ENCODE measurements at regions not wholly inside any gene's neighbourhood (a gene's known extent, or its start where the extent isn't known, plus 50 kb on each side); places are given as distances from the start of the nearest gene placed in this dataset.

DNA sequence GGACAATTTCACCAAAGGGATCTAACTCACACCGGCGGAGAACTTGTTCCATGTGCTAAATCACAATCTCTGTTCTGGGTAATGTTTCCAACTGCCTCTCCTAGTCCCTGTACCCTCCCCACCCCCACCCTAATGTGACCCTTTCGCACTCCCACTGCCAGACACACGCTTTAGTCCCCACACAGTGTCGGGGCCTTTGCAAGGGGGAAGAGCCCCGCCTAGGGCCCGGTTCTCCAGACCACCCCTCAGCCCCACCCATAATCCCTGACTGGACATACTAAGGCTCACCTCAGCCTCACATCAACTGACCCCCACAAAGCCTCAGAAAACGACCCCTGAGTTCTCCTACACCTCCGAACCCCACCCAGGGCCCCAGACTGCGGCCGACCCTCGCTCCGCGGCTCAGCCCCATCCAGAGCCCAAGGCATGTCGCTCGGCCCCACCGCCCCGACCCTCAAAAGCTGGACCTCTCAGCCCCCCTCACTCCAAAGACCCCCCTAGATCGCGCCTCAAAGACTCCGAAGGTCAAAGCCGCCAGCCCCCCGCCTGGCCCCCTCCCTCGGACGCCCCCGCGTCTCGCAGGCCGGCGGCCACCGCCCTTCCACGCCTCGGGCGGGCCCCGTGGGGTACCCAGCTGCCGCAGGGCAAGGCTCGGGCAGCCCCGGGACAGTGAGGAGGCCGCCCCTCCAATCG, 72.0 kb upstream of the MAP4 start:
- Histone ChIP-seq H3K9me3 (replicated peaks in 1 of 2; ENCODE audit: control insufficient read depth in 2 of 2, insufficient read depth in 1 of 2, low read depth in 1 of 2, low read length in 2 of 2) (no peaks in the 10 kb centered on the region), H3K9ac (ENCODE audit: low read depth, low read length, poor library complexity) (peak overlapping the region; percentile 94), H3K36me3 (replicated peaks in 1 of 2; ENCODE audit: control insufficient read depth in 2 of 2, insufficient read depth in 2 of 2, low read length in 2 of 2) (peaks cover 0 to 14% of the 10 kb centered on the region in 2 donors), H3K23ac (ENCODE audit: low read depth, low read length, poor library complexity) (peak overlapping the region; percentile 94), H3K79me1 (ENCODE audit: low read depth, low read length) (peaks cover 4% of the 10 kb centered on the region), H2BK5ac (ENCODE audit: low read length) (peak overlapping the region; percentile 97), H3K27me3 (ENCODE audit: control insufficient read depth in 3 of 3, insufficient read depth in 3 of 3, low read depth in 1 of 3, low read length in 3 of 3) (no peaks in the 10 kb centered on the region), H2AFZ (ENCODE audit: low read length) (peak overlapping the region; percentile 100), H3K4ac (ENCODE audit: low read length) (peak overlapping the region; percentile 23), H2AK5ac (ENCODE audit: low read depth, low read length) (peak overlapping the region; percentile 95), H4K91ac (ENCODE audit: low read depth, low read length, poor library complexity) (no peak overlapping the region), H2BK12ac (ENCODE audit: low read length) (peak overlapping the region; percentile 84), H3K4me2 (ENCODE audit: insufficient read depth, low read length, poor library complexity, severe bottlenecking) (peak overlapping the region; percentile 80), H3K27ac (replicated peaks; ENCODE audit: low read length) (peak overlapping the region; percentile 88), H3K14ac (ENCODE audit: low read length) (peak overlapping the region; percentile 47), H3K4me3 (ENCODE audit: low read length in 2 of 2) (peak overlapping the region; percentile 69 to 91), H3K18ac (ENCODE audit: low read length) (peak overlapping the region; percentile 99), H2BK15ac (ENCODE audit: low read length) (peak overlapping the region; percentile 94), H3K4me1 (ENCODE audit: control insufficient read depth in 2 of 2, insufficient read depth in 1 of 2, low read depth in 1 of 2, low read length in 2 of 2) (peaks cover 2 to 9% of the 10 kb centered on the region in 2 donors), H2BK120ac (ENCODE audit: low read depth, low read length) (no peak overlapping the region), H4K8ac (ENCODE audit: low read depth, low read length) (no peak overlapping the region)
- DNase-seq (ENCODE audit: low spot score), result peak; percentile 30
- no CpG with 5 or more reads among the region's 40 CpGs for WGBS, 2 donors (ENCODE audit: extremely low coverage in 2 of 2, insufficient read length in 2 of 2, insufficient replicate concordance in 1 of 2)

DNA sequence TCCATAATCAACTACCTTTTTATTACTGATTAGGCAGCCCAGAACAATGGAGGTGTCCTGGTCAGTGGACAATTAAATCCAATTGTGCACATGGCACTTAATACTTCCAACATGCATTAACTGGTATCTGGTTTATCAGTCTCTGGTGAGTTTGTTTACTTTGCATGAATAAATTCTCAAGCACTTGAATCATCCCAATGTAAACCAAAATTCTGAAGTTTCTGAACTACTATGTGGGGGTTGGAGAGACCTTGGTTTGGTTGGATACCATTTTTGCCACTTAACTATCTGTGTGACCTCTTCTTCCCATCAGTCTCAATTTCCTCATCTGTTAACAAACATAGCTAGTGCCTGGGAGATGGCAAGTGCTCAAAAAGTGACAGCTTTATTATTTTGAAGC, 70.5 kb upstream of the MAP4 start:
- no peak for DNase-seq (ENCODE audit: low spot score)
- Histone ChIP-seq H2AFZ (ENCODE audit: low read length) (no peak overlapping the region), H3K23ac (ENCODE audit: low read depth, low read length, poor library complexity) (no peak overlapping the region), H4K8ac (ENCODE audit: low read depth, low read length) (no peak overlapping the region), H3K4me1 (ENCODE audit: control insufficient read depth in 2 of 2, insufficient read depth in 1 of 2, low read depth in 1 of 2, low read length in 2 of 2) (peaks cover 2 to 9% of the 10 kb centered on the region in 2 donors), H2BK120ac (ENCODE audit: low read depth, low read length) (no peak overlapping the region), H2BK15ac (ENCODE audit: low read length) (no peak overlapping the region), H3K27ac (replicated peaks; ENCODE audit: low read length) (no peak overlapping the region), H3K18ac (ENCODE audit: low read length) (no peak overlapping the region), H3K9me3 (replicated peaks in 1 of 2; ENCODE audit: control insufficient read depth in 2 of 2, insufficient read depth in 1 of 2, low read depth in 1 of 2, low read length in 2 of 2) (no peaks in the 10 kb centered on the region), H3K36me3 (replicated peaks in 1 of 2; ENCODE audit: control insufficient read depth in 2 of 2, insufficient read depth in 2 of 2, low read length in 2 of 2) (peaks cover 0 to 17% of the 10 kb centered on the region in 2 donors), H3K79me1 (ENCODE audit: low read depth, low read length) (peaks cover 4% of the 10 kb centered on the region), H2BK12ac (ENCODE audit: low read length) (no peak overlapping the region), H4K91ac (ENCODE audit: low read depth, low read length, poor library complexity) (no peak overlapping the region), H3K9ac (ENCODE audit: low read depth, low read length, poor library complexity) (no peak overlapping the region), H2BK5ac (ENCODE audit: low read length) (no peak overlapping the region), H3K14ac (ENCODE audit: low read length) (no peak overlapping the region), H2AK5ac (ENCODE audit: low read depth, low read length) (no peak overlapping the region), H3K27me3 (ENCODE audit: control insufficient read depth in 3 of 3, insufficient read depth in 3 of 3, low read depth in 1 of 3, low read length in 3 of 3) (no peaks in the 10 kb centered on the region), H3K4ac (ENCODE audit: low read length) (no peak overlapping the region), H3K4me3 (ENCODE audit: low read length in 2 of 2) (no peak overlapping the region), H3K4me2 (ENCODE audit: insufficient read depth, low read length, poor library complexity, severe bottlenecking) (no peak overlapping the region)

DNA sequence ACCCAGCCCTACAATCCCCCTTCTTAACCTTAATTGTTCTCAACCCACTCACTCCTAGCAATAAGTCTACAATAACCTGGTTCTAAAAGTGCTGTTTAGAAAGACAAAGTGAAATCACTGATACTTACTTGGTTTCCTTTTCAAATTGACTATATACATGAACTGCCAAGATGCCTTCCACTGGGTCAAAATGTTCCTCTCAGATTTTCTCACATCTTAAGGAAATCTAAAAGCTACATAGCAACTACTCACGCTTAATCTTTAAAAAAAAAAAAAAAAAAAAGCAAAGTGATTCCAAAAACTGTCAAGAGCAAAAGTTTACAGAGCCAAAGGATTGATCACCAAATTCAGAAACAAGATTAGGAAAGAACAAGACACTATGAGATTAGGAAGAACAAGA, 68.7 kb upstream of the MAP4 start:
- Histone ChIP-seq H3K4me1 (ENCODE audit: control insufficient read depth in 2 of 2, insufficient read depth in 1 of 2, low read depth in 1 of 2, low read length in 2 of 2) (peaks cover 2 to 7% of the 10 kb centered on the region in 2 donors), H3K4me2 (ENCODE audit: insufficient read depth, low read length, poor library complexity, severe bottlenecking) (no peak overlapping the region), H3K4ac (ENCODE audit: low read length) (no peak overlapping the region), H4K8ac (ENCODE audit: low read depth, low read length) (no peak overlapping the region), H2AK5ac (ENCODE audit: low read depth, low read length) (no peak overlapping the region), H2BK120ac (ENCODE audit: low read depth, low read length) (no peak overlapping the region), H3K9me3 (replicated peaks in 1 of 2; ENCODE audit: control insufficient read depth in 2 of 2, insufficient read depth in 1 of 2, low read depth in 1 of 2, low read length in 2 of 2) (no peaks in the 10 kb centered on the region), H2BK12ac (ENCODE audit: low read length) (no peak overlapping the region), H3K36me3 (replicated peaks in 1 of 2; ENCODE audit: control insufficient read depth in 2 of 2, insufficient read depth in 2 of 2, low read length in 2 of 2) (peaks cover 0 to 17% of the 10 kb centered on the region in 2 donors), H3K4me3 (ENCODE audit: low read length in 2 of 2) (no peak overlapping the region), H3K18ac (ENCODE audit: low read length) (no peak overlapping the region), H3K79me1 (ENCODE audit: low read depth, low read length) (peaks cover 4% of the 10 kb centered on the region), H3K14ac (ENCODE audit: low read length) (no peak overlapping the region), H3K27me3 (ENCODE audit: control insufficient read depth in 3 of 3, insufficient read depth in 3 of 3, low read depth in 1 of 3, low read length in 3 of 3) (no peaks in the 10 kb centered on the region), H3K23ac (ENCODE audit: low read depth, low read length, poor library complexity) (no peak overlapping the region), H4K91ac (ENCODE audit: low read depth, low read length, poor library complexity) (no peak overlapping the region), H2BK15ac (ENCODE audit: low read length) (no peak overlapping the region), H2BK5ac (ENCODE audit: low read length) (no peak overlapping the region), H3K9ac (ENCODE audit: low read depth, low read length, poor library complexity) (no peak overlapping the region), H3K27ac (replicated peaks; ENCODE audit: low read length) (no peak overlapping the region), H2AFZ (ENCODE audit: low read length) (no peak overlapping the region)
- no CpG with 5 or more reads among the region's 1 CpG for WGBS, 2 donors (ENCODE audit: extremely low coverage in 2 of 2, insufficient read length in 2 of 2, insufficient replicate concordance in 1 of 2)
- DNase-seq (ENCODE audit: low spot score), result no peak

DNA sequence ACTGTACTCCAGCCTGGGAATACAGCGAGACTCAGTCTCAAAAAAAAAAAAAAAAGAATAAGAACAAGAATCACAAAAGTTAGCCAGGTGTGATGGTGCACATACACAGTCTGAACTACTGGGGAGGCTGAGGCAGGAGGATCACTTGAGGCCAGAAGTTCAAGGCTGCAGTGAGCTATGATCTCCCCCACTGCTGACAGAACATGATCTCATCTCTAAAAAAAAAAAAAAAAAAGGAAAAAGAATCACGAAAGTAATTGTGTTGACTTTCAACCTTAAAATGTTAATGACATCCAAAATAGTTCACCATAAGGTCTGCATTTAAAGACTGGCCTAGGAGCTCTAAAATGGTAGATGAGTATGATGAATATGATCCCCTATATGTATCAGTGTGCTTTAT, 68.0 kb upstream of the MAP4 start:
- no peak overlapping the region for H2AK5ac ChIP-seq (ENCODE audit: low read depth, low read length)
- H3K23ac ChIP-seq (ENCODE audit: low read depth, low read length, poor library complexity), result no peak overlapping the region
- no CpG with 5 or more reads among the region's 2 CpGs for WGBS, 2 donors (ENCODE audit: extremely low coverage in 2 of 2, insufficient read length in 2 of 2, insufficient replicate concordance in 1 of 2)

More for the DNA sequence above, 68.0 kb upstream of the MAP4 start:
- H3K4me3 ChIP-seq (ENCODE audit: low read length in 2 of 2), result no peak overlapping the region
- H2BK5ac ChIP-seq (ENCODE audit: low read length), result no peak overlapping the region
- no peak overlapping the region for H2BK15ac ChIP-seq (ENCODE audit: low read length)
- no peak for DNase-seq (ENCODE audit: low spot score)
- H3K36me3 ChIP-seq (replicated peaks in 1 of 2; ENCODE audit: control insufficient read depth in 2 of 2, insufficient read depth in 2 of 2, low read length in 2 of 2), result peaks cover 0 to 17% of the 10 kb centered on the region in 2 donors
- no peak overlapping the region for H4K8ac ChIP-seq (ENCODE audit: low read depth, low read length)
- no peak overlapping the region for H2BK120ac ChIP-seq (ENCODE audit: low read depth, low read length)
- no peak overlapping the region for H3K18ac ChIP-seq (ENCODE audit: low read length)
- no peak overlapping the region for H3K4ac ChIP-seq (ENCODE audit: low read length)
- H2BK12ac ChIP-seq (ENCODE audit: low read length), result no peak overlapping the region
- H3K4me2 ChIP-seq (ENCODE audit: insufficient read depth, low read length, poor library complexity, severe bottlenecking), result no peak overlapping the region
- no peak overlapping the region for H3K27ac ChIP-seq (replicated peaks; ENCODE audit: low read length)
- H3K9ac ChIP-seq (ENCODE audit: low read depth, low read length, poor library complexity), result no peak overlapping the region
- no peak overlapping the region for H4K91ac ChIP-seq (ENCODE audit: low read depth, low read length, poor library complexity)
- H3K79me1 ChIP-seq (ENCODE audit: low read depth, low read length), result peaks cover 4% of the 10 kb centered on the region
- no peak overlapping the region for H3K14ac ChIP-seq (ENCODE audit: low read length)
- no peaks in the 10 kb centered on the region for H3K9me3 ChIP-seq (replicated peaks in 1 of 2; ENCODE audit: control insufficient read depth in 2 of 2, insufficient read depth in 1 of 2, low read depth in 1 of 2, low read length in 2 of 2)
- H3K27me3 ChIP-seq (ENCODE audit: control insufficient read depth in 3 of 3, insufficient read depth in 3 of 3, low read depth in 1 of 3, low read length in 3 of 3), result no peaks in the 10 kb centered on the region
- H2AFZ ChIP-seq (ENCODE audit: low read length), result no peak overlapping the region
- H3K4me1 ChIP-seq (ENCODE audit: control insufficient read depth in 2 of 2, insufficient read depth in 1 of 2, low read depth in 1 of 2, low read length in 2 of 2), result peaks cover 2 to 7% of the 10 kb centered on the region in 2 donors

All from neuronal stem cell (in vitro differentiated cells).